Esophagus muscularis mucosa (tissue), 4 donors: ENCODE measurements at regions not wholly inside any gene's neighbourhood (a gene's known extent, or its start where the extent isn't known, plus 50 kb on each side); places are given as distances from the start of the nearest gene placed in this dataset.

Source experiments
- EP300 ChIP-seq: sonication (generic); formaldehyde crosslinking; IDR thresholded peaks from one replicate; pipeline ENCODE4 v1.6.1; 2017; ENCODE audit warnings: antibody characterized with exemption
- POLR2A ChIP-seq: fragments of 450-650 bp; IDR thresholded peaks from one replicate; pipeline ENCODE4 v1.6.1; 2017; ENCODE audit warnings: antibody characterized with exemption, moderate library complexity, mild to moderate bottlenecking, low read depth
- POLR2AphosphoS5 ChIP-seq, 2 donors: sonication (generic); formaldehyde crosslinking; IDR thresholded peaks; one replicate each; pipeline ENCODE4 v1.6.1; 2017; ENCODE audit warnings: antibody characterized with exemption in 2 of 2
- TF ChIP-seq, protein P1 (sequence below), 3 experiments: fragments of 200-600 bp in 2 of 3; fragments of 450-650 bp in 1 of 3; sonication (generic) in 2 of 3; IDR thresholded peaks; one replicate each; pipeline ENCODE4 v1.5.1; 2017 to 2019; ENCODE audit warnings: antibody characterized with exemption in 3 of 3, mild to moderate bottlenecking in 2 of 3, moderate library complexity in 1 of 3

DNA sequence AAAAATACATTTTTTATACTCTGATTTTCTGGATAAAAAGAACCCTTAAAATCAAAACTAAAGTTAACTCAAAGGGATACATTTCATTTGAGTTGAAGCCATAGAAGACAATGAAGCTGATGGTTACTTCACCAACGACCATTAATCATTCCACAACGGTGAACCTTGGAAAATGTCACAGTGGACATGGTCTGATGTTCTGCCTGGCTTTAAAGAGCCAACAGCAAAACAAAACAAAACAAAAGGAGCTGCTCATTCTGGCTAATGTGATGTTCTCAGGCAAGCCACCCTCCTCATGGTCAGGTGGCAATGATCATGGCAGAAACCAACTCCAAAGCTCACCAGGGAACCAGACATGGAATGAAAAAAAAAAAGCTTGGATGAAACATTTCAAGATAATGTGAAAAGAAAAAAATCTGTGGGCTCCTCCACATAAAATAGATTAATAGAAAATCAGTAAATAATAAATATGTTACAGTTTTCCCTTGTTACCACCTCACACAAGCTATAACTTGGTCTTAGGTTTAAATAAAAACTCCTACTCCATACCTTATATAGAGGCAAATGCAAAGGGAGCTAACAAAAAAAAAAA lies 90.1 kb upstream of the SERTAD2 start:
- TF ChIP-seq POLR2AphosphoS5 (IDR thresholded peaks at IDR 0.05) (no peak), EP300 (no peak), POLR2A (no peak)
- TF ChIP-seq, protein P1, sequence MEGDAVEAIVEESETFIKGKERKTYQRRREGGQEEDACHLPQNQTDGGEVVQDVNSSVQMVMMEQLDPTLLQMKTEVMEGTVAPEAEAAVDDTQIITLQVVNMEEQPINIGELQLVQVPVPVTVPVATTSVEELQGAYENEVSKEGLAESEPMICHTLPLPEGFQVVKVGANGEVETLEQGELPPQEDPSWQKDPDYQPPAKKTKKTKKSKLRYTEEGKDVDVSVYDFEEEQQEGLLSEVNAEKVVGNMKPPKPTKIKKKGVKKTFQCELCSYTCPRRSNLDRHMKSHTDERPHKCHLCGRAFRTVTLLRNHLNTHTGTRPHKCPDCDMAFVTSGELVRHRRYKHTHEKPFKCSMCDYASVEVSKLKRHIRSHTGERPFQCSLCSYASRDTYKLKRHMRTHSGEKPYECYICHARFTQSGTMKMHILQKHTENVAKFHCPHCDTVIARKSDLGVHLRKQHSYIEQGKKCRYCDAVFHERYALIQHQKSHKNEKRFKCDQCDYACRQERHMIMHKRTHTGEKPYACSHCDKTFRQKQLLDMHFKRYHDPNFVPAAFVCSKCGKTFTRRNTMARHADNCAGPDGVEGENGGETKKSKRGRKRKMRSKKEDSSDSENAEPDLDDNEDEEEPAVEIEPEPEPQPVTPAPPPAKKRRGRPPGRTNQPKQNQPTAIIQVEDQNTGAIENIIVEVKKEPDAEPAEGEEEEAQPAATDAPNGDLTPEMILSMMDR (IDR thresholded peaks at IDR 0.05): no peak
